Activated CD4-positive, CD25-positive, alpha-beta regulatory T cell treated with anti-CD3 and anti-CD28 coated beads, Interleukin-2, amount 50 U/mL, for 24 hours (primary cell): ENCODE measurements at regions not wholly inside any gene's neighbourhood (a gene's known extent, or its start where the extent isn't known, plus 50 kb on each side); places are given as distances from the start of the nearest gene placed in this dataset.

Experiments
- ATAC-seq, 2 donors: fragments of 150-1000 bp; cut with Tn5 transposase; one replicate each; pipeline ENCODE4 v1.10.0; 2021; ENCODE audit warnings: mild to moderate bottlenecking in 1 of 2, moderate library complexity in 1 of 2

GRCh38 chr18:2075499-2075898 is 495.8 kb downstream of the METTL4 start:
- ATAC-seq: no peak

DNA sequence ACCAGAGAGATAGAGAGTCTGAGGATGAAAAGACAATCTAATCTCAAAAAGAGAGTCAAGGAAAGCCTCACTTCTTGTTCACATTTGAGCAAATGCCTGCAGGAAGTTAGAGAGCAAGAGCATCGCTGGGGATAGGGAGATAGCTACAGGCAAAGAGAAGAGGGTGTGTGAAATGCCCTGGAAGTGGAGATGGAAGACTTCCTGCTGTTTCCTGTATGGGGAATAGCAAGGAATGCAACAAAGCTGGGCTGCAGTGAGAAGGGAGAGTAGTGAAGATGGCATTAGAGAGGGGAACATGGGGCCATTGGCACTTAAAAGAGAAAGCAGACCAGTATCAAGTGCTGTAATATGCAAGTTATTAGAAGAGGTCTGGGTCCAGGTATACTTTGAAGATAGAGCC is 488.6 kb downstream of the METTL4 start:
- no peak for ATAC-seq

GRCh38 chr18:2083691-2084090 is 487.6 kb downstream of the METTL4 start:
- ATAC-seq: peak in 1 of 2 donors; percentile 36

DNA sequence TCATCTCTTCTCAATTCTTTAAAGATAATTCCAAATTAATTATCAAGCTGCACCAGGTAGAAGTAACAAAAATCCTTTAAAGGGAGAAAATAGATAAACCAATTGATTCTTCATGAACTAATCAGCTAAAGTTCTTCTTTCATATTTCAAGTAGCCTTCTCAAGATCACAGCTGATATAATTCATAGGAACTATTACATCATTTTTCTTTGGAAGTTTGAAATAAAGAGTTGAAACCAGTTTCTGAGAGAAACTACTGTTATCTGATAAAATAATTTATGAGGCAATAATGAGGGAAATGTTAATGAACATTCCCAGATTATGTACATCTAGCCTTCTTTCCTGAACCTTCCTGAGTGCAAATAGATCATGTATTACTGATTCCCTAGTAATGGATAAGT is 484.9 kb downstream of the METTL4 start:
- no peak for ATAC-seq

DNA sequence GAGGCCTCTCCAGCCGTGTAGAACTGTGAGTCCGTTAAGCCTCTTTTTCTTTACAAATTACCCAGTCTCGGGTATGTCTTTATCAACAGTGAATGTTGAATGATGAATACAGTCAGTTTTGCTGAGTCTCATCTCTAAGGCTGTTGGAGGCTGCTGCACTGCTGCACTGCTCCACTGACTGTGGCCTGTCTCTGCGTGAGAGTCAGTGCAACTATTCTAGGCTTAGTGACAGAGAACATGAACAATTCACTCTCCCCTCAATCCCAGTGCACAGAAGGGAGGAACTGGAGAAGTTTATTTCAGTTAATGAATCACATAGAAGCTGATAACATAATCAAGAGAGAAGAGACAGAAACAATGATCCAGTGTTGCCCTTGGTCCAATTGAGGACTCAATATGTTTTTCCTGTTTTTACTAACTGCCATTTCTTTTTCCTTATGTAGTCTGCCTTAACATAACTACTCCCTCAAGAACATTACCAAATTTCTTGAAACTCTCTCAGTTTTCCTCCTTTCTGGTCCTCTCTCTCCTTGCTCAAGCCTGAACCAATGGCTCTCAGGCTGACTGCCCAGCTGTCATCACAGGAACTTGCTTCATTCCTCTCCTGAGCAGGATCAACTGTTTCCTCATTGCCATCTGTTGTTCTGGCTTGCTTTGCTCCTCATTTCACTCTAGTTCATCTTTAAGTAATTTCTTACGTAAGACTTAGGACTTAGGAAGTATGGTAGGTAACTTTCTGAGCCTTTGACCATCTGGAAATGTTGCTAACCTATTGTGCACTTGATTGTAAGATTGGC is 483.2 kb downstream of the METTL4 start:
- ATAC-seq: no peak

GRCh38 chr18:2089396-2089795 is 481.9 kb downstream of the METTL4 start:
- ATAC-seq: no peak

DNA sequence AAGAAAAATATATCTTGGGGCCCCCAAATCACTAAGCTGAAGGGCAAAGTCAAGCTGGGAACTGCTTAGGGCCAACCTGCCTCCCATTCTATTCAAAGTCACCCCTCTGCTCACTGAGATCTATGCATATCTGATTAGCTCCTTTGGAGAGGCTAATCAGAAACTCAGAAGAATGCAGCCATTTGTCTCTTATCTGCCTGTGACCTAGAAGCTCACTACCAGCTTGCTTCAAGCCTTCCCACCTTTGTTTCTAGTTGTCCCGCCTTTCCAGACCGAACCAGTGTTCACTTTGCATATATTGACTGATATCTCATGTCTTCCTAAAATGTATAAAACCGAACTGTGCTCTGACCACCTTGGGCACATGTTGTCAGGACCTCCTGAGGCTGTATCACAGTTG is 479.4 kb downstream of the METTL4 start:
- no peak for ATAC-seq

DNA sequence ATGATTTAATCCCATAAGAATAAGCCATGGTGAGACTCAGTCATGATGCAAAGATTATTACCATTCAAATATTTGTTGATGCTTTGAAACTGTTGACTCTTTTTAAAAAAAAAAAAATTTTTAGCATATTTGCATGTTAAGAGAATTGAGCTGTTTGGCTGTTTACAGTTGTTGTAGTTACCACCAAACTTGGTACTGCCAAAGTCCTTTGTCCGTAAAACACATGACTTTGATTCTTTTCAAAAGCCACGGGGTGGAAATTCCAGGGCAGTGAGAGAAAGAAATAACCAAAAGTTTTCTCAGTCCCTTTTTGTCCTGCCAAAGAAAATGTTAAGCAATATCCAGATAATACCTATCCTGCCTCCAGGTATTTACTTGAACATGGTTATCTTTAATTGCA is 474.8 kb downstream of the METTL4 start:
- ATAC-seq: no peak

DNA sequence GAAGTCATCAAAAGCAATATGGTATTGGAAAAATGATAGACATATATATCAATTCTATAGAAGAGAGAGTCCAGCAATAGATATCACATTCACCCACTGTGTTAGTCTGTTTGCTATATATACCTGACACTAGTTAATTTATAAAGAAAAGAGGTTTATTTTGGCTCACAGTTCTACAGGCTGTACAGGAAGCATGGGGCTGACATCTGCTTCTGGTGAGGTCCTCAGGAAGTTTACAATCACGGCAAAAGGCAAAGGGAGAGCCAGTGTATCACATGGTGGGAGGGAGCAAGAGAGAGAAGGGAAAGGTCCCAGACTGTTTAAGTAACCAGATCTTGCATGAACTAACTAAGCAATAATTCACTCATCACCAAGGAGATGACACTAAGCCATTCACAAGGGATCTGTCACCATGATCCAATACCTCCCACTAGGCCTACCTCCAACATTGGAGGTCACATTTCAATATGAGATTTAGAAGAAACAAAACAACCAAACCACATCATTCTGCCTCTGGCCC is 470.6 kb downstream of the METTL4 start:
- no peak for ATAC-seq

- ATAC-seq: no peak
These were observed 469.3 kb downstream of the METTL4 start for GRCh38 chr18:2102022-2102421.

DNA sequence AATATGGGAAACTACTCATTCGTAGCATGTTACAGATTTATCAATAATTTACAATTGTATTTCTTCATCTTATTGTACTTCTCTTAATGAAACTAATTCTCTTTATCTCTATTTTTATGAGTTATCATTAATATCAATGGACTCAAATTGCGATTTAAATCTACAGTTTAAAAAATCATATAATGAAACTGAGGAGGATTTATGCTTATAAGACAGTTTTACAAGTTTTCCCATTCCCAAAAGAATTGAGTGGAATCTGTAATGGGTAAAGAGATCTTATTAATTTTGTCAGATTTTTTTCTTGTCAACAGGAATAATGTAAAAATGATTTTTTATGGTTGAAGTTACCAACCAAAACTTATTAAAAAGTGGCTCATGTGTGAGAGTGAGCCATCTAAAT is 468.0 kb downstream of the METTL4 start:
- ATAC-seq: no peak

GRCh38 chr18:2104620-2105462 is 466.5 kb downstream of the METTL4 start:
- ATAC-seq: peak; percentile 48 to 55

DNA sequence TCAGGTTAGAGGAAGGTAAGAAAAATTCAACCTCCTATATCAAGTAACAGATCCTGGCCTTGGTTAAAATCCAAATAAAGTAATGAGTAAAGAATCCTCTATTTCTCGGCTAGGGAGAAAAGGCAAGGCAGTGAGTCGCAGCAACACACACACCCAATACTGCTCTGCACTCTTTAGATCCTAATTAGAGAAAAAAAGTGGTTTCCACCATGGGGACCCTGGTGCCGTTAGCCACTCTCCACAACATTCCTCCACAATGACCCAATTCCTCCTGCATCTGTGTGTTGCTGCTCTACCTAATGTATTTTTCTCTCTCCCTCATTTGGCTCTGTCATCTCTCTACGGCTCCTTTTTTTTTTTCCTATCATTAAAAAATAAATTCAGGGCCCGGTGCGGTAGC is 462.7 kb downstream of the METTL4 start:
- no peak for ATAC-seq

GRCh38 chr18:2111456-2111855 is 459.8 kb downstream of the METTL4 start:
- ATAC-seq: no peak

GRCh38 chr18:2112435-2113045 is 458.8 kb downstream of the METTL4 start:
- ATAC-seq: no peak

- ATAC-seq: no peak
These were observed 457.0 kb downstream of the METTL4 start for GRCh38 chr18:2114289-2114688.

GRCh38 chr18:2114765-2115164 is 456.5 kb downstream of the METTL4 start:
- no peak for ATAC-seq

DNA sequence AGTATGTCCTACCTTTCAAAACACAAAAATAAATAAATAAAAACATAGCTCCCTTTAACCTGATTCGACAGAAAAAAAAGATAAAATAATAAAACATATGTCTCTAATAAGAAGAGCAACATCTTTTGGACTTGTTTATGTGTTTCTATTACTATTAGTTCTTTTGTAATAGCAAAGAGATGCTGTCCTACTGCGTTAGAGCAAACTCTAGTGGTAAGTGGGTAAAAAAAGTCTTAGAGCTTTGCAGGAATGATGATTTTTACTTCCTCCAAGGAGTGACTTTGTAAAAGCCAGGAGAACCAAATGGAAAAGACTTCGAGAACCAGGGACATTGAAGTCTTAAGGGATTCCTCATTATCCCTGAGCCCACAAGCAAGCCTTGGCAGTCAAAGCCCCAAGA is 450.1 kb downstream of the METTL4 start:
- ATAC-seq: no peak

DNA sequence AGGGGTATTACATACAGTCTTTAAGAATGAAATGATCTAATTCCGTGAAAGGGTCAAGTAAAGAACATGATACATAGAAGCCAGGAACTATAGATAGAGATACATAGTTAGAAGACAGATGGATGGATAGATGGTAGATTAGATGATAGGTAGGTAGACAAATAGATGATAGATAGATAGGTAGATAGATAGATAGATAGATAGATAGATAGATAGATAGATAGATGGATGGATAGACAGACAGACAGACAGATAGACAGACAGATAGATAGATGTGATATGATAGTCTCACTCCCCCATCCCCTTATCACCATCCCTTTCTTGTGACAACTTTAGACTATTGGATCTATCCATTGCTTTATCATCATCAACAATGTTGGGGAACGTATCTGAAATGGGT is 448.2 kb downstream of the METTL4 start:
- no peak for ATAC-seq

DNA sequence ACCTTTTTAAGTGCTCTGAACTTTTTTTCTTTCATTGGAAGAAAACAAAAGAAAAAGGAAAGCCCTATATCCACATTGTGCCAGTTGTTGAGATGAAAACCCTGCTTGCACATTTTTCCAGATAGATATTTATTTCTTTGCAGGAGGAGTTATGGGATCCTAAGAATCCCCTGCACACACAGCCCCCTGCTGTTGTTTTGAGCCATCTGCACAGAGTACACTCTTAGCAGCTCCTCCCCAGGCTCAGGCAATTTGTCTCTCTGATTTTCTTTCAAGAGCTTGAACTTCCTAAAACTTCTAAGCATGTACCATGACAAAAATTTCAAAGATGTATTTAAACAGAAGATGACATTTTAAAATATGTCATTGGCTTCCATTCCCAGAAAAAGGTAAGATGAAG is 436.9 kb downstream of the METTL4 start:
- ATAC-seq: no peak

- no peak for ATAC-seq
These were observed 436.0 kb downstream of the METTL4 start for GRCh38 chr18:2135309-2135708.

GRCh38 chr18:2138552-2138951 is 432.8 kb downstream of the METTL4 start:
- ATAC-seq: no peak

GRCh38 chr18:2139691-2140090 is 431.6 kb downstream of the METTL4 start:
- no peak for ATAC-seq
